ENCODE measurements at regions not wholly inside any gene's neighbourhood (a gene's known extent, or its start where the extent isn't known, plus 50 kb on each side); places are given as distances from the start of the nearest gene placed in this dataset.

DNA sequence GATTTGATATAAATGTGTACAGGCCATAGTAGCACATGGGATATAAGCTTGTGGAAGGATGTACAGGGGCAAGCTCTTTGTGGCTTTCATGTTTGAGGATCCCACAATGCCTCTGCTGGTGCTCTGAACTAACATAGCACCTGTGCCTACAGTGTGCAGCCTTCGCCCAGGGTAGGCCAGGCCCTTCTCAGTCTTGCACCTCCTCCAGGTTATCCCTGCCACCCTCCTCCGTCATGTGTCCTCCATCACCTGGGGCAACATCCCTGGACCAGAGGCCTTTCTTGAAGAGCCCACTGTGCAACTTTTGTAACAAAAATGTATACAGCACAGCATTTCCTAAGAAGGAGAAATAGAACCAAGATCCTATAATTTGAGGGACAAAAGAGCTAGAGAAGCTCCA lies 306.8 kb downstream of the IRS2 start:
- Histone ChIP-seq H3K4me2 (ENCODE audit: low read length) (no peak overlapping the region), H3K79me2 (ENCODE audit: insufficient read depth, low read length) (no peaks in the 10 kb centered on the region), H3K27ac (ENCODE audit: low read depth, low read length) (no peak overlapping the region), H2AFZ (ENCODE audit: low read depth, low read length, poor library complexity, severe bottlenecking) (no peak overlapping the region), H3K9ac (ENCODE audit: low read length) (no peak overlapping the region), H4K20me1 (ENCODE audit: insufficient read depth) (no peaks in the 10 kb centered on the region), H3K36me3 (ENCODE audit: control insufficient read depth in 1 of 2, insufficient read depth in 2 of 2, low read length in 2 of 2) (no peaks in the 10 kb centered on the region), H3K4me3 (replicated peaks in 1 of 2; ENCODE audit: low read depth in 1 of 2, low read length in 2 of 2) (no peak overlapping the region), H3K27me3 (ENCODE audit: insufficient read depth, low read length) (no peaks in the 10 kb centered on the region), H3K4me1 (ENCODE audit: control insufficient read depth in 1 of 2, insufficient read depth in 2 of 2, low read length in 2 of 2) (no peaks in the 10 kb centered on the region), H3K9me3 (ENCODE audit: control insufficient read depth in 1 of 2, insufficient read depth in 1 of 2, low read depth in 1 of 2, low read length in 2 of 2) (no peaks in the 10 kb centered on the region), H3K9me2 (ENCODE audit: insufficient read depth) (no peaks in the 10 kb centered on the region)
- ATAC-seq (no peak), DNase-seq (ENCODE audit: low read depth, low spot score) (no peak)
- ChIA-PET RAD21 (ENCODE audit: low non-redundant PET in 1 of 2, low total read pairs in 2 of 2, uncharacterized antibody in 2 of 2, unreplicated experiment in 2 of 2) (no interaction called here), POLR2A (no interaction called here), CTCF (no interaction called here)
- TF ChIP-seq RAD21 (IDR thresholded peaks at IDR 0.05; ENCODE audit: low read depth), result no peak
- no peak for TF ChIP-seq JUND (IDR thresholded peaks at IDR 0.05)
- TF ChIP-seq ELF1 (IDR thresholded peaks at IDR 0.05; ENCODE audit: borderline replicate concordance, low read depth), result no peak
- TF ChIP-seq ZFX (IDR thresholded peaks at IDR 0.05), result no peak
- no peak for TF ChIP-seq SP1 (IDR thresholded peaks at IDR 0.05; ENCODE audit: low read depth)
- TF ChIP-seq POLR2A (IDR thresholded peaks at IDR 0.05; ENCODE audit: borderline replicate concordance, extremely low read depth, insufficient read depth, insufficient read length), result no peak
- TF ChIP-seq TCF7L2 (IDR thresholded peaks at IDR 0.05; ENCODE audit: borderline replicate concordance, extremely low read depth, insufficient read depth, insufficient read length), result no peak
- no peak for TF ChIP-seq FOSL1 (IDR thresholded peaks at IDR 0.05; ENCODE audit: low read depth)
- no peak for TF ChIP-seq CBX3 (IDR thresholded peaks at IDR 0.05; ENCODE audit: low read depth)
- no peak for TF ChIP-seq CEBPB (IDR thresholded peaks at IDR 0.05; ENCODE audit: low read depth)
- TF ChIP-seq ZNF274 (IDR thresholded peaks at IDR 0.05; ENCODE audit: low read depth, low read length), result no peak
- TF ChIP-seq, protein P1, sequence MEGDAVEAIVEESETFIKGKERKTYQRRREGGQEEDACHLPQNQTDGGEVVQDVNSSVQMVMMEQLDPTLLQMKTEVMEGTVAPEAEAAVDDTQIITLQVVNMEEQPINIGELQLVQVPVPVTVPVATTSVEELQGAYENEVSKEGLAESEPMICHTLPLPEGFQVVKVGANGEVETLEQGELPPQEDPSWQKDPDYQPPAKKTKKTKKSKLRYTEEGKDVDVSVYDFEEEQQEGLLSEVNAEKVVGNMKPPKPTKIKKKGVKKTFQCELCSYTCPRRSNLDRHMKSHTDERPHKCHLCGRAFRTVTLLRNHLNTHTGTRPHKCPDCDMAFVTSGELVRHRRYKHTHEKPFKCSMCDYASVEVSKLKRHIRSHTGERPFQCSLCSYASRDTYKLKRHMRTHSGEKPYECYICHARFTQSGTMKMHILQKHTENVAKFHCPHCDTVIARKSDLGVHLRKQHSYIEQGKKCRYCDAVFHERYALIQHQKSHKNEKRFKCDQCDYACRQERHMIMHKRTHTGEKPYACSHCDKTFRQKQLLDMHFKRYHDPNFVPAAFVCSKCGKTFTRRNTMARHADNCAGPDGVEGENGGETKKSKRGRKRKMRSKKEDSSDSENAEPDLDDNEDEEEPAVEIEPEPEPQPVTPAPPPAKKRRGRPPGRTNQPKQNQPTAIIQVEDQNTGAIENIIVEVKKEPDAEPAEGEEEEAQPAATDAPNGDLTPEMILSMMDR (IDR thresholded peaks at IDR 0.05 in 2 of 3, conservative IDR thresholded peaks at IDR 0.05 in 1 of 3; ENCODE audit: borderline replicate concordance in 1 of 3, insufficient read depth in 1 of 3, low read depth in 2 of 3, low read length in 2 of 3), result no peak
- no peak for TF ChIP-seq YY1 (IDR thresholded peaks at IDR 0.05; ENCODE audit: extremely low read depth, insufficient replicate concordance, low read depth, low read length)
- no peak for TF ChIP-seq POLR2AphosphoS5 (IDR thresholded peaks at IDR 0.05; ENCODE audit: low read depth, low read length)
- TF ChIP-seq, protein P2, sequence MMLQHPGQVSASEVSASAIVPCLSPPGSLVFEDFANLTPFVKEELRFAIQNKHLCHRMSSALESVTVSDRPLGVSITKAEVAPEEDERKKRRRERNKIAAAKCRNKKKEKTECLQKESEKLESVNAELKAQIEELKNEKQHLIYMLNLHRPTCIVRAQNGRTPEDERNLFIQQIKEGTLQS (IDR thresholded peaks at IDR 0.05), result no peak
- TF ChIP-seq EGR1 (IDR thresholded peaks at IDR 0.05; ENCODE audit: low read depth), result no peak
- TF ChIP-seq, protein P3, sequence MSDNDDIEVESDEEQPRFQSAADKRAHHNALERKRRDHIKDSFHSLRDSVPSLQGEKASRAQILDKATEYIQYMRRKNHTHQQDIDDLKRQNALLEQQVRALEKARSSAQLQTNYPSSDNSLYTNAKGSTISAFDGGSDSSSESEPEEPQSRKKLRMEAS (IDR thresholded peaks at IDR 0.05), result no peak
- intact Hi-C loops (cut with micrococcal nuclease), result no loop called here
- BruUV-seq (replicated peaks), result no TSS peak

All from HCT116 (cell line).